ENCODE measurements at regions not wholly inside any gene's neighbourhood (a gene's known extent, or its start where the extent isn't known, plus 50 kb on each side); places are given as distances from the start of the nearest gene placed in this dataset.
A peak's percentile ranks its signal among the peaks of the same experiment; 100 is the strongest.
"Not testable (repeated sequence)": the region's sequence is repeated elsewhere in the genome, so short reads cannot be mapped to it uniquely, and the experiment has no call there.

DNA sequence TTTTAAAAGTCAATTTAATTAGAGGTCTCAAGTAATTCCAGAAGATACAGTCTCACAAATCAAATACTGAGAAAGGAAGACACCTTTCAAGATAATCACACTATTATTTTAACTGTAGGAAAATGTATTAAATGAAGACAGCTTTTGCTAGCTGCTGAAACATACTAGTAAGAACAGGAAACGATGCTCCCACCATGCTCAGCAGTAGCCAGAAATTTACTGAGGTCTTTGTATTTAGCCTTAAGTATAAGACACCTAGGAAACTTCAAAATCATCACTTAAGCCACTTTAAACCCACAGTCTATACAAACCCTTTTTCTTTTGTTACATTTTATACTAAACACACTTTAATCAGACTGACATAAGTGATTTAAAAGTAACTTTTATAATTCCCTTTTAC, 72.7 kb upstream of the NPIPB12 start:
- H3K9me3 Mint-ChIP-seq, H3K4me3 Mint-ChIP-seq, H3K27ac Mint-ChIP-seq, H3K36me3 Mint-ChIP-seq, H3K27me3 Mint-ChIP-seq: not testable (repeated sequence)
- peaks cover 37% of the 10 kb centered on the region for H3K4me1 Mint-ChIP-seq

- H3K4me3 Mint-ChIP-seq, H3K27me3 Mint-ChIP-seq, H3K36me3 Mint-ChIP-seq, H3K27ac Mint-ChIP-seq, H3K9me3 Mint-ChIP-seq: not testable (repeated sequence)
- H3K4me1 Mint-ChIP-seq = peaks cover 41% of the 10 kb centered on the region
Observed at GRCh38 chr16:29581764-29582163, 75.6 kb upstream of the NPIPB12 start.

GRCh38 chr16:29591919-29592318, 71.1 kb upstream of the SPN start:
- H3K27ac Mint-ChIP-seq, H3K36me3 Mint-ChIP-seq, H3K27me3 Mint-ChIP-seq, H3K9me3 Mint-ChIP-seq: not testable (repeated sequence)
- Mint-ChIP-seq H3K4me1 (peaks cover 44% of the 10 kb centered on the region), H3K4me3 (peak overlapping the region; percentile 44)

- H3K9me3 Mint-ChIP-seq, H3K27me3 Mint-ChIP-seq, H3K36me3 Mint-ChIP-seq: not testable (repeated sequence)
- Mint-ChIP-seq H3K27ac (peak overlapping the region; percentile 91), H3K4me1 (peaks cover 32% of the 10 kb centered on the region), H3K4me3 (peak overlapping the region; percentile 92)
Observed at GRCh38 chr16:29594269-29594925, 68.7 kb upstream of the SPN start.

DNA sequence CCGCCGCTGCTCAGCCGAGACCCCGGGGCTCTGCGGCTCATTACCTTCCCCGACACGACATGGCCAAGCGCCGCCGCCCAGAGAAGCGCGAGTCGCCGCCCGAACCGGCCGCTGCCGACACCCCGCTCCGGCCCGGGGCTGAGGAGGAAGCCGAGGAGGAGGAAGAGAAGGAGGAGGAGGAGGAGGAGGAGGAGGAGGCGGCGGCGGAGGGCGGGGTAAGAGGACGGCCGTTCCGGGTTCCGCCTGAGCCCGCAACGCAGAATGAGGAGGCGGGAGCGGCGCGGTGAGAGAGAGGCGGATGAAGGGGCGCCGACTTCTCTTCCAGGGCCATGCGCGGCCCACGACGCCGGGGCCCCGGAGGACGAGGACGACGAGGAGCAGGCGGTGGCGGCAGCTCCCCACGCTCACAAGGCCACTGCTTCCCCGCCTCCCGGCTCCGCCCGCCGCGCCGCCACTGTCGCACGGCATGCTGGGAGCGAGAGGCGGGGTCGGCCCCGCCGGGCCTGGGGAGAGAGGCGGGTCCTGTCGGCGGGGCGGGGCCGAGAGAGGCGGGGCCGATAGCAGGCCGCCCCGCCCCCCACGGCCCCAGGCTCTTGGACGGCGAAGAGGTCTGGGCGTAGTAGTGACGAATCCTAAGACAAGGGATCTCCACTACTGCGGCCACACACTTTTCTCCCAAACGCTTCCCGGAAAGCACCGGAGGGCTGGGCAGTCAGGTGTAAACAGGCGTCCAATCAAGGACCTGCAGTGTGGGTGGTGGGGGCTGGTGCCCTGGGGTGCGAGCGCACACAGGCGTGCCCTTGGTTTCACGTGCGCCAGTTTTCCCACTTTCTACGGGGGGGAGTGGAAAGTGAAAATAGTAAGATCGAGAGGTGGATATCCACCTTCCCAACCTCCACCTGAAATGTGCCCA, 67.9 kb upstream of the SPN start:
- Mint-ChIP-seq H3K4me3 (peak overlapping the region; percentile 83), H3K27ac (peak overlapping the region; percentile 82)

DNA sequence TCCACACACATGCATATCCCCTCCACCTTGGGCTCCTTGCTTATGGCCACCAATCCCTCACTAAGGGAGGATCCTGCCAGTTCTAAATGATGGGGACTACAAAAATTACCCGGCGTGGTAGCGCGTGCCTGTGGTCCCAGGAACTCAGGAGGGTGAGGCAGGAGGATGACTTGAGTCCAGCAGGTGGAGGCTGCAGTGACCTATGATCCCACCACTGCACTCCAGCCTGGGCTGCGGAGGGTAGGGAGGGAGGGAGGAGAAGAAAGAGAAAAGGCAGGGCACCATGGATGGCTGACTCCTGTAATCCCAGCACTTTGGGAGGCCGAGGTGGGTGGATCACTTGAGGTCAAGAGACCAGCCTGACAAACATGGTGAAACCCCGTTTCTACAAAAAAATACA, 66.0 kb upstream of the SPN start:
- not testable (repeated sequence) for H3K9me3 Mint-ChIP-seq, H3K27me3 Mint-ChIP-seq, H3K27ac Mint-ChIP-seq, H3K36me3 Mint-ChIP-seq
- peaks cover 35% of the 10 kb centered on the region for H3K4me1 Mint-ChIP-seq
- peak overlapping the region; percentile 33 for H3K4me3 Mint-ChIP-seq

More for the DNA sequence above, 67.9 kb upstream of the SPN start:
- H3K27me3 Mint-ChIP-seq, H3K36me3 Mint-ChIP-seq, H3K9me3 Mint-ChIP-seq: not testable (repeated sequence)
- peaks cover 30% of the 10 kb centered on the region for H3K4me1 Mint-ChIP-seq

DNA sequence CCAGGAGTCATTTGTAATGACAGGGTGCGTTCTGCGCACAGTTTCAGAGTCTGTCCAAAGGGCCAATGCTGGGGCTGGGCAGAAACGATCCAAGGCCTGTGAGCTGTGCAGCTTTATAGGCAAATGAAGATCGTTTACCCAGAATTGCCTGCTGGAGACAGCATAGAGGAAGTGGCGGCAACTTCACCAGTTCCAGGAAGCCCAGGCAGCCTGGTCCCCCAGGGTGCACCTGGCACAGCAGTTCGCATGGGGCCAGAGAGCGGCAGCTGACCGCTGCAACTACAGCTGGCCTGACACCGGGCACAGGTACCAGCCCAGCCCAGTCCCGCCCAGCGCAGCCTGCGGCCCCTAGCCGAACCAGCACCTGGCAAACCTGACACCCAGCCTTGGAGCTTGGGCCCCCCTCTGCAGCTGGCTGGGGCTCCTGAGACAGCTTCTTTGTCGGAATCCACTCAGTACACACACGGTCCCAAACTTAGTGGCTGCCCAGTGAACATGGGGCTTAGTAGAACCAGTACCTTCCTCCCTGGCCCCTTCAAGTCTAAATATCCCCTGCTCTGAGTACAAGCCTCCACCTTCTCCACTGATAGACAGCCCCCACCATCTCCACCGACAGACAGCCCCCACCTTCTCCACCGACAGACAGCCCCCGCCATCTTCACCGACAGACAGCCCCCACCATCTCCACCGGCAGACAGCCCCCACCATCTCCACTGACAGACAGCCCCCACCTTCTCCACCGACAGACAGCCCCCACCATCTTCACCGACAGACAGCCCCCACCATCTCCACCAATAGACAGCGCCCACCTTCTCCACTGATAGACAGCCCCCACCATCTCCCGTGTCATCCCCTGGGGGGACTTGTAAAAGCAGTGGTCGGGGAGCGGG, 62.7 kb upstream of the SPN start:
- H3K36me3 Mint-ChIP-seq, H3K27me3 Mint-ChIP-seq, H3K9me3 Mint-ChIP-seq: not testable (repeated sequence)
- Mint-ChIP-seq H3K4me1 (peaks cover 40% of the 10 kb centered on the region), H3K4me3 (peak overlapping the region; percentile 81), H3K27ac (peak overlapping the region; percentile 80)

DNA sequence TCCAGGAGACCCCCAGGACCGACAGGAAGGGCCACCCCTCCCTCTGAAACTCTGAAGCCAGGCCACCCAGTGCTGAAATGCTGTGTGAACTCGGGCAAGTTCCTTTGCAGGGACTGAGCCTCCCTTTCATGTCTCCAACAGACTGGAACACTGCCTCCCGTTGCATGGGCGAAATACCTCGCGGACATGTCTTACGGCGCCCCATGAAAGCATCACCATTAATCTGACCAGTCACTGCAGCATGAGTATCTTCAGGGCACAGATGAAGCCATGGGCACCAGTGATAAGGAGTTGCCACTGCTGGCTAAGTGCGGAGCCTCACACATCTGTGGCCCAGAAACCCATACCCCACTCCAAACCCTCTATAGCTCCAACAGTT, 60.8 kb upstream of the SPN start:
- not testable (repeated sequence) for H3K9me3 Mint-ChIP-seq, H3K36me3 Mint-ChIP-seq, H3K27me3 Mint-ChIP-seq
- peak overlapping the region; percentile 79 for H3K4me3 Mint-ChIP-seq
- H3K27ac Mint-ChIP-seq = peak overlapping the region; percentile 62
- peaks cover 39% of the 10 kb centered on the region for H3K4me1 Mint-ChIP-seq

DNA sequence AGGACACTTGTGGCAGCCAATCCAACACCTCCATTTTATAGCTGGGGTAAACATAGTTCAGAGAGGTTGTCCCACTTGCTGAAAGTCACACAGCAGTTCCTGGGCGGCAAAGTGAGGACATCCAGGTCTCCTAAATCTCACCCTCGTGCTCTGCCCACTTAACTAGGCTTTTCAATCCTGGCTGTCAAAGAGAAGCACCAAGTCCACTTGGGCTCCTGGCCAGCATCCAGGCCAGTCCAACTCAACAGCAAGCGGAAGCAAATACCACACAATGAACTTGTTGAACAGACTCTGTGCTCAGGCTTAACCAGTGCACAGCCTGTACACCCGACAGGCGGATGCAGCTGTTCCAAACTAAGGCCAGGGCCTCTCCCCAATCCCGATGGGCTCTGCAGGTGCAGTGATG, 60.4 kb upstream of the SPN start:
- H3K36me3 Mint-ChIP-seq, H3K27me3 Mint-ChIP-seq, H3K9me3 Mint-ChIP-seq, H3K27ac Mint-ChIP-seq, H3K4me3 Mint-ChIP-seq: not testable (repeated sequence)
- H3K4me1 Mint-ChIP-seq = peaks cover 44% of the 10 kb centered on the region

GRCh38 chr16:29604631-29605549, 58.2 kb upstream of the SPN start:
- Mint-ChIP-seq H3K27ac (peak overlapping the region; percentile 65), H3K4me1 (peaks cover 48% of the 10 kb centered on the region), H3K4me3 (peak overlapping the region; percentile 30)
- H3K9me3 Mint-ChIP-seq, H3K36me3 Mint-ChIP-seq, H3K27me3 Mint-ChIP-seq: not testable (repeated sequence)

- not testable (repeated sequence) for H3K27me3 Mint-ChIP-seq, H3K9me3 Mint-ChIP-seq, H3K36me3 Mint-ChIP-seq, H3K27ac Mint-ChIP-seq
- Mint-ChIP-seq H3K4me3 (peak overlapping the region; percentile 15), H3K4me1 (peaks cover 44% of the 10 kb centered on the region)
Observed at GRCh38 chr16:29605593-29606205, 57.3 kb upstream of the SPN start.

GRCh38 chr16:29606669-29607427, 56.2 kb upstream of the SPN start:
- H3K4me3 Mint-ChIP-seq, H3K27ac Mint-ChIP-seq, H3K36me3 Mint-ChIP-seq, H3K27me3 Mint-ChIP-seq, H3K9me3 Mint-ChIP-seq: not testable (repeated sequence)
- H3K4me1 Mint-ChIP-seq = peaks cover 34% of the 10 kb centered on the region

- H3K4me3 Mint-ChIP-seq = peak overlapping the region; percentile 51
- not testable (repeated sequence) for H3K36me3 Mint-ChIP-seq, H3K27me3 Mint-ChIP-seq, H3K9me3 Mint-ChIP-seq, H3K27ac Mint-ChIP-seq
- H3K4me1 Mint-ChIP-seq = peaks cover 28% of the 10 kb centered on the region
Observed at GRCh38 chr16:29607428-29607823, 55.6 kb upstream of the SPN start.
